ENCODE measurements at regions not wholly inside any gene's neighbourhood (a gene's known extent, or its start where the extent isn't known, plus 50 kb on each side); places are given as distances from the start of the nearest gene placed in this dataset.

DNA sequence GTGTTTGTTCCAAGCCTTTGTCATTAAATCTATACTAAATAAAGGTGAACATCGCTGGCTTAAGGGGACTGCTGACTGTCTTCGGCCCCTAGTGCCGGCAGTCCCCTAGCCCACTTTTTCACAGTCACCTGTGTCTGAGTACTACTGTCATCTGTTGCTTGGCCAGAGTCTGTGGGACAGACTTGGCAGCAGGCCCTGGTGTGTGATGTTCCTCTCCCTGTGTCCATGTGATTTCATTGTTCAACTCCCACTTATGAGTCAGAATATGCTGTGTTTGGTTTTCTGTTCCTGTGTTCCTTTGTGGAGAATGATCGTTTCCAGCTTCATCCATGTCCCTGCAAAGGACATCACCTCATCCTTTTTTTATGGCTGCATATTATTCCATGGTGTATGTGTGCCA lies 133.4 kb downstream of the HAO1 start:
- no peak overlapping the region for H3K9ac ChIP-seq (ENCODE audit: low read length)
- no peaks in the 10 kb centered on the region for H3K9me3 ChIP-seq (ENCODE audit: control insufficient read depth, low read depth, low read length)
- H3K27ac ChIP-seq (ENCODE audit: low read length) = no peak overlapping the region
- peaks cover 17% of the 10 kb centered on the region for H3K27me3 ChIP-seq (ENCODE audit: control insufficient read depth, insufficient read depth, low read length)
- H3K4me1 ChIP-seq (ENCODE audit: control insufficient read depth, low read depth, low read length) = no peaks in the 10 kb centered on the region
- no peaks in the 10 kb centered on the region for H3K36me3 ChIP-seq (ENCODE audit: control insufficient read depth, low read depth, low read length)
- no peak overlapping the region for H3K4me3 ChIP-seq (ENCODE audit: low read length)

DNA sequence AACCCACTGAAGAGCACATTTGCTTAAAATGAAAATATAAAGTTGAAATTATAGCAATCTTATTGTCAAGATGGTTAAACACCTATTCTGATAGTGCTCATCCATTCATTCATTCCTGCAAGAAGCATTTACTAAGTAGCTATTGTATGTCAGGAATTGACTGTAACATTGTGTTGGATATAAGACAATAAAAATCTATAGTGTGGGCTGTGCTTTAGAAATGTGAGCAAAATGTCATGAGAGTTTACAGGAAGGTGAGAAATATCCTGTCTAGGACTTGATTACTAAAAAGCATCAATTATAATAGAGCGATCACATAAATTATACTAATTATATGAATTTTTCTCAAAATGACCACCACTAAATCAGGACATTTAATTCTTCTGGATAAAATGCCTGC lies 123.0 kb downstream of the HAO1 start:
- H3K4me1 ChIP-seq (ENCODE audit: control insufficient read depth, low read depth, low read length) = no peaks in the 10 kb centered on the region
- H3K36me3 ChIP-seq (ENCODE audit: control insufficient read depth, low read depth, low read length) = no peaks in the 10 kb centered on the region
- H3K27ac ChIP-seq (ENCODE audit: low read length) = no peak overlapping the region
- no peak overlapping the region for H3K4me3 ChIP-seq (ENCODE audit: low read length)
- H3K27me3 ChIP-seq (ENCODE audit: control insufficient read depth, insufficient read depth, low read length) = no peaks in the 10 kb centered on the region
- H3K9me3 ChIP-seq (ENCODE audit: control insufficient read depth, low read depth, low read length) = no peaks in the 10 kb centered on the region
- no peak overlapping the region for H3K9ac ChIP-seq (ENCODE audit: low read length)

DNA sequence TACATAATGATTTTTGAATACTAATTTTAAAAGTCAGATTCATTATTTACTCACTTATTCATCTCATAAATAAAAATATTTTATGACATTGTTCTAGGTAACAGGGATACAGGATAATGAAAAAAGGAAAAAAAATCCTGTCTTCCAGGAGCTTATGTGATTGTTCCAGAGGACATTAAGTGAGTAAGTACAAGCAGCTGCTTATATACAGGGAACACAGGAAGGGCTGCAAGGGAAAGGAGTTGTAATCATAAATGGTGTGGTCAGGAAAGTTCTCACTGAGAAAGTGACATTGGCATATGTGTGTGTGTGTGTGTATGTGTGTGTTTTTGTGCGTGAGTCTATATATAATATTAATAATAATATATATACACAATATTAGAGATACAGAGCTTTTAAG lies 121.8 kb downstream of the HAO1 start:
- H3K4me1 ChIP-seq (ENCODE audit: control insufficient read depth, low read depth, low read length) = no peaks in the 10 kb centered on the region
- H3K4me3 ChIP-seq (ENCODE audit: low read length) = no peak overlapping the region
- H3K27ac ChIP-seq (ENCODE audit: low read length) = no peak overlapping the region
- no peak overlapping the region for H3K9ac ChIP-seq (ENCODE audit: low read length)
- no peaks in the 10 kb centered on the region for H3K27me3 ChIP-seq (ENCODE audit: control insufficient read depth, insufficient read depth, low read length)
- no peaks in the 10 kb centered on the region for H3K9me3 ChIP-seq (ENCODE audit: control insufficient read depth, low read depth, low read length)
- H3K36me3 ChIP-seq (ENCODE audit: control insufficient read depth, low read depth, low read length) = no peaks in the 10 kb centered on the region

DNA sequence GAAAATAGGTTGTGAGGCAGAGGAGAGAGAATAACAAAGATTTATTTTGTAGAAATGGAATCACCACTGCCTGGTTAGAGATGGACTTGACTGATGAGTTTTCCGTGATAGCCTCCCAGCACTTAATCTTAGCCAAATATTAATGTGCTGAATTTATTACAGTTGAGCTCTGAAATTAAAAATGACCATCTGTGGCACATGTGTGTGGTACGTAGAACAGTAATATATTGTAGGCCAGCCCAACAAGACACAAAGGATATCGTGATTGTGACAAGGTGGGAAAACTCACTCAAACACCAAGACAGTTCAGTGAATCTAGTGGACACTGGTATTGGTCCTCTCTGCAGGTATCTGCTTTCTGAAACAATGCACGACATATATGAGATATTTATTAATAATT lies 119.4 kb downstream of the HAO1 start:
- Histone ChIP-seq H3K27ac (ENCODE audit: low read length) (no peak overlapping the region), H3K9me3 (ENCODE audit: control insufficient read depth, low read depth, low read length) (no peaks in the 10 kb centered on the region), H3K27me3 (ENCODE audit: control insufficient read depth, insufficient read depth, low read length) (no peaks in the 10 kb centered on the region), H3K9ac (ENCODE audit: low read length) (no peak overlapping the region), H3K36me3 (ENCODE audit: control insufficient read depth, low read depth, low read length) (no peaks in the 10 kb centered on the region), H3K4me1 (ENCODE audit: control insufficient read depth, low read depth, low read length) (no peaks in the 10 kb centered on the region), H3K4me3 (ENCODE audit: low read length) (no peak overlapping the region)

DNA sequence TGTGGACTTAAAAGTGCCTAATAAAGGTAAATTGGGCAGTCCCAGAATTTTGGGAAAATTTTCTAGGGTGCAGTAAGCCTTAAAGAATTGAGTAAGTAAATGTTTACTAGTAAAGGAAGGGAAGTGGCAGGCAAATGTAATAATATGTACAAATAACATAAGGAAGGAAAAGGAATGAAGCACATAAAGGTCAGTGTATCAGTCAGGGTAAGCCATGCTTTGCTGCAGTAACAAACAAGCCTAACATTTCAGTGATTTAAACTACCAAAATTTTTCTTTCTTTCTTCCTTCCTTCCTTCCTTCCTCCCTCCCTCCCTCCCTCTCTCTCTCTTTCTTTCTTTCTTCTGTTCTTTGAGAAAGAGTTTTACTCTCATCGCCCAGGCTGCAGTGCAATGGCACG lies 117.5 kb downstream of the HAO1 start:
- Histone ChIP-seq H3K27ac (ENCODE audit: low read length) (no peak overlapping the region), H3K27me3 (ENCODE audit: control insufficient read depth, insufficient read depth, low read length) (no peaks in the 10 kb centered on the region), H3K4me1 (ENCODE audit: control insufficient read depth, low read depth, low read length) (no peaks in the 10 kb centered on the region), H3K9ac (ENCODE audit: low read length) (no peak overlapping the region), H3K4me3 (ENCODE audit: low read length) (no peak overlapping the region), H3K9me3 (ENCODE audit: control insufficient read depth, low read depth, low read length) (no peaks in the 10 kb centered on the region), H3K36me3 (ENCODE audit: control insufficient read depth, low read depth, low read length) (no peaks in the 10 kb centered on the region)

DNA sequence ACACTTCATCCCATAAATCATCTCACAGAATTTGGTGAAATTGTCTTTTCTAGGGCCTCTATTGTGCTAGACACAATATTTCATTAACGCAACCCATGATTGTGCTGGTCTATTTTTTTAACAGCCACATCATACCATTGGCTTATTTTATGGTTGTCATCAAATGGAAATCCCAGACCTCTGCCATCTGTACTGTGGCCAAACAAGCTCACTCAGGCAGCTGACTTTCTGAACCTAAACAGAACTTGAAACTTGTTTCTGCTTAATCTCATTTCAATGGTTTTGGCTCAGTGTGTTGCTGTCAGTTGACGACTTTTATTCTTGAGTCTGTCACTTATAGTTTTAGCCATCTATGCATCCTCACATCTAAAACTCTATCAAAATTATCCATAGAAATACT lies 111.8 kb downstream of the HAO1 start:
- Histone ChIP-seq H3K36me3 (ENCODE audit: control insufficient read depth, low read depth, low read length) (no peaks in the 10 kb centered on the region), H3K4me1 (ENCODE audit: control insufficient read depth, low read depth, low read length) (no peaks in the 10 kb centered on the region), H3K9ac (ENCODE audit: low read length) (no peak overlapping the region), H3K4me3 (ENCODE audit: low read length) (no peak overlapping the region), H3K27me3 (ENCODE audit: control insufficient read depth, insufficient read depth, low read length) (no peaks in the 10 kb centered on the region), H3K9me3 (ENCODE audit: control insufficient read depth, low read depth, low read length) (no peaks in the 10 kb centered on the region), H3K27ac (ENCODE audit: low read length) (no peak overlapping the region)

DNA sequence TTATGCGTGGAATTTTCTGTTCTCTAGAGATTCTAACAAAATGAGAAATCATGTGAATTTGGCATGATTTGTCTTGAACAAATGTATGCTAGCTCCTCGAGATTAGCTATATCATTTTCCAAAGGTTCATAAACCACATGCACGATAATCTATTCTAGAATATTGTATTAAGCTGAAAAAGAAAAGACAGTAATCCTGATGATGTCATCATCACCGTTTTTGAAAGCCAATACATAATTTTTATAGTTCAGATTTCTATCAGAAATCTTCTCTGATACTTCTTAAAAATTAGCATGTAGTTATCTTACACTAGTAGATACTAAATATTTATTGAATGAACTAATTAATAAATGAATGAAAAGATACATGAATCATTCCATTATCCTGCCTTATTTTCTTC lies 111.2 kb downstream of the HAO1 start:
- no peaks in the 10 kb centered on the region for H3K4me1 ChIP-seq (ENCODE audit: control insufficient read depth, low read depth, low read length)
- no peaks in the 10 kb centered on the region for H3K27me3 ChIP-seq (ENCODE audit: control insufficient read depth, insufficient read depth, low read length)
- H3K4me3 ChIP-seq (ENCODE audit: low read length) = no peak overlapping the region
- H3K9me3 ChIP-seq (ENCODE audit: control insufficient read depth, low read depth, low read length) = no peaks in the 10 kb centered on the region
- no peak overlapping the region for H3K9ac ChIP-seq (ENCODE audit: low read length)
- no peaks in the 10 kb centered on the region for H3K36me3 ChIP-seq (ENCODE audit: control insufficient read depth, low read depth, low read length)
- H3K27ac ChIP-seq (ENCODE audit: low read length) = no peak overlapping the region

DNA sequence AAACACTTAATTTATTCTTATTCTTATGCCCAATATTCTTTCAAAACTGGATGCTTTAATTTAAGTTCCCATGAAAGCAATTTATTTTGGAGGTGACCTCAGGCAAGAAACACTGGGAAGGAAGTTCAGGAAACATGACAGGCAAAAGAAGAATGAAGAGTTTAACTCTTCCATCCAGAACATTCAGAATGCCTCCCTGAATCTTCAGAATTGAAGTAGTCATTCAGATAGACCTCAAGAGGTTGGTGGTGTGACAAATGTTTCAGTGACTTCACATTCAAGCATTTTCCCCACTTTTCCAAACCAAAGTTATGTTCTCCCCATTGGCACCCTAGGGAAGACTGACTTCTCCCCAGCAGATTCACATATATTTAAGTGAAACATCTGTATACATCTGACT lies 110.5 kb downstream of the HAO1 start:
- Histone ChIP-seq H3K9ac (ENCODE audit: low read length) (no peak overlapping the region), H3K27ac (ENCODE audit: low read length) (no peak overlapping the region), H3K4me3 (ENCODE audit: low read length) (no peak overlapping the region), H3K4me1 (ENCODE audit: control insufficient read depth, low read depth, low read length) (no peaks in the 10 kb centered on the region), H3K9me3 (ENCODE audit: control insufficient read depth, low read depth, low read length) (no peaks in the 10 kb centered on the region), H3K27me3 (ENCODE audit: control insufficient read depth, insufficient read depth, low read length) (no peaks in the 10 kb centered on the region), H3K36me3 (ENCODE audit: control insufficient read depth, low read depth, low read length) (no peaks in the 10 kb centered on the region)

Measured in iPS-18a (cell line).